ENCODE measurements at regions not wholly inside any gene's neighbourhood (a gene's known extent, or its start where the extent isn't known, plus 50 kb on each side); places are given as distances from the start of the nearest gene placed in this dataset.
A peak's percentile ranks its signal among the peaks of the same experiment; 100 is the strongest.
"Not testable (repeated sequence)": the region's sequence is repeated elsewhere in the genome, so short reads cannot be mapped to it uniquely, and the experiment has no call there.

- WGBS, 2 donors = 53 to 79% methylated on average over 5 of the region's 5 CpGs
- no peak for DNase-seq
- intact Hi-C loops (cut with DNase I) = no loop called here
Observed at GRCh38 chr9:84517026-84517425, 152.5 kb upstream of the NTRK2 start.

DNA sequence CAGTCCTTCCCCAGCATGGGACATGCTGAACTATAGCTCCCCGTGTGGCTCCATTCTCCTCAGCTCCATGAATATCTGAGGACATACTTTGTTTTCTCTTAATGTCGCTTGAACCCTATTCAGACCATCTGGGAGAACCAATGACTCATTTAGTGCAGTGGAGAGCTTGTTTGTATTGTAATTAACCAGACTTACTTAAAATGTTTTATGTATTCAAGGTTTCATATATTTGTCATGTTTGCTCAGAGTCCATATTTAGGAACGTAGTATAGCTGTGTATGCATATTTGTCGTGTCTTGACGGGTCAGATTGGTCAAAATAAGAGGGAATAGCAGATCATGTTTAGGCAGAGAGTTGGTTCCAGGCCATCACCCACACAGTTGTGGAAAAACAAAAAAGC is 150.1 kb upstream of the NTRK2 start:
- Histone ChIP-seq H3K9me3 (peaks cover 0 to 11% (median 0%) of the 10 kb centered on the region in 3 donors), H3K36me3 (no peaks in the 10 kb centered on the region), H3K27ac (peak overlapping the region in 2 of 4 donors; percentile 19 to 46), H3K4me3 (no peak overlapping the region), H3K4me1 (peaks cover 0 to 26% (median 0%) of the 10 kb centered on the region in 3 donors), H3K27me3 (no peaks in the 10 kb centered on the region)
- WGBS, 2 donors = 27 to 55% methylated on average over 5 of the region's 5 CpGs
- DNase-seq = no peak
- peak in 1 of 6 experiments; percentile 12 for TF ChIP-seq CTCF (IDR thresholded peaks at IDR 0.05)
- no peak for TF ChIP-seq POLR2A (IDR thresholded peaks at IDR 0.05)
- intact Hi-C loops (cut with DNase I) = no loop called here

More at GRCh38 chr9:84517026-84517425, 152.5 kb upstream of the NTRK2 start:
- TF ChIP-seq CTCF (IDR thresholded peaks at IDR 0.05) = no peak
- TF ChIP-seq POLR2A (IDR thresholded peaks at IDR 0.05) = no peak
- H3K36me3 ChIP-seq = no peaks in the 10 kb centered on the region
- H3K27me3 ChIP-seq = no peaks in the 10 kb centered on the region
- H3K9me3 ChIP-seq = peaks cover 0 to 11% (median 0%) of the 10 kb centered on the region in 3 donors
- H3K27ac ChIP-seq = no peak overlapping the region
- peaks cover 0 to 40% (median 6%) of the 10 kb centered on the region in 3 donors for H3K4me1 ChIP-seq
- H3K4me3 ChIP-seq = no peak overlapping the region

DNA sequence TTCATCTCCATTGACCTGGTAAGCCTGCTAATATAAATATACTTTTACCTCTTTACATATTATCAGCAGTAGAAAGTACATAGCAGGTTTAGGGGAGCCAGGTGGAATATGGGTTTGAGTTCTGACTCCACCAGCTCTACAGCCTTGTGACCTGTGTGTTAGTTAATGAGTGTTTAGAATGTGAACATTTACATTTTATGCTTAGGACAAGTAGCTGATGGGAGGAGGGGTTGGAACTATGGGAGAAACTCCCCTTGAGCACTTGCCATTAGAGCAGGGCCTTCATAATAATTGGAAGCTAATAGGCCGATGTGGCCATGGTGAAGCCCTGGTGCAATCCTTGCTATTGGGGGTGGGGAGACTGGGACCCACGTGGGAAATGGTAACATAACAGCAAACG is 148.3 kb upstream of the NTRK2 start:
- intact Hi-C loops (cut with DNase I) = no loop called here
- H3K4me1 ChIP-seq = peaks cover 0 to 22% (median 0%) of the 10 kb centered on the region in 3 donors
- H3K27me3 ChIP-seq = no peaks in the 10 kb centered on the region
- H3K36me3 ChIP-seq = no peaks in the 10 kb centered on the region
- DNase-seq = no peak
- H3K4me3 ChIP-seq = no peak overlapping the region
- peaks cover 0 to 11% (median 0%) of the 10 kb centered on the region in 3 donors for H3K9me3 ChIP-seq
- TF ChIP-seq CTCF (IDR thresholded peaks at IDR 0.05) (no peak), POLR2A (IDR thresholded peaks at IDR 0.05) (no peak)
- no peak overlapping the region for H3K27ac ChIP-seq
- 74% methylated on average over 3 of the region's 3 CpGs for WGBS, 2 donors

DNA sequence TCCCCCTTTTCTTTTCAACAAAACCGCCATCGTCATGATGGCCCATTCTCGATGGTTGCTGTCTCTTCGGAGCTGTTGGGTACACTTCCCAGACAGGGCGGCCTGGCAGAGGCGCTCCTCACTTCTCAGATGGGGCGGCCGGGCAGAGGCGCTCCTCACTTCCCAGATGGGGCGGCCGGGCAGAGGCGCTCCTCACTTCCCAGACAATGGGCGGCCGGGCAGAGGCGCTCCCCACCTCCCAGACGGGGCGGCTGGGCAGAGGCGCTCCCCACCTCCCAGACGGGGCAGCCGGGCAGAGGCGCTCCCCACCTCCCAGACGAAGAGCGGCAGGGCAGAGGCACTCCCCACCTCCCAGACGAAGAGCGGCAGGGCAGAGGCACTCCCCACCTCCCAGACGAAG is 143.3 kb upstream of the NTRK2 start:
- H3K27ac ChIP-seq; H3K9me3 ChIP-seq; DNase-seq; H3K36me3 ChIP-seq; H3K27me3 ChIP-seq; intact Hi-C loops (cut with DNase I); H3K4me1 ChIP-seq; H3K4me3 ChIP-seq: not testable (repeated sequence)
- 90% methylated on average over 3 of the region's 26 CpGs; no CpG with 5 or more reads in 1 of the 2 donors for WGBS, 2 donors

DNA sequence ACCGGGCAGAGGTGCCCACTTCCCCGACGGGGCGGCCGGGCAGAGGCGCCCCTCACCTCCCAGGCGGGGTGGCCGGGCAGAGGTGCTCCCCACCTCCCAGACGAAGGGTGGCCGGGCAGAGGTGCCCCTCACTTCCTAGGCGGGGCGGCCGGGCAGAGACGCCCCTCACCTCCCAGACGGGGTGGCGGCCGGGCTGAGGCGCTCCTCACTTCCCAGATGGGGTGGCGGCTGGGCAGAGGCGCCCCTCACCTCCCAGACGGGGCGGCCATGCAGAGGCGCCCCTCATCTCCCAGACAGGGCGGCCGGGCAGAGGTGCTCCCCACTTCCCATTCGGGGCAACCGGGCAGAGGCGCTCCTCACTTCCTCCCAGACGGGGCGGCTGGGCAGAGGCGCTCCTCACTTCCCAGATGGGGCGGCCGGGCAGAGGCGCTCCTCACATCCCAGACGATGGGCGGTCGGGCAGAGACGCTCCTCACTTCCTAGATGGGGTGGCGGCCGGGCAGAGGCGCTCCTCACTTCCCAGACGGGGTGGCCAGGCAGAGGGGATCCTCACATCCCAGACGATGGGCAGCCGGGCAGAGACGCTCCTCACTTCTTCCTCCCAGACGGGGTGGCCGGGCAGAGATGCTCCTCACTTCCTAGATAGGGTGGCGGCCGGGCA is 142.3 kb upstream of the NTRK2 start:
- no CpG with 5 or more reads among the region's 49 CpGs for WGBS, 2 donors
- H3K27me3 ChIP-seq; DNase-seq; H3K4me1 ChIP-seq; H3K9me3 ChIP-seq; H3K36me3 ChIP-seq; intact Hi-C loops (cut with DNase I); H3K4me3 ChIP-seq; H3K27ac ChIP-seq: not testable (repeated sequence)

DNA sequence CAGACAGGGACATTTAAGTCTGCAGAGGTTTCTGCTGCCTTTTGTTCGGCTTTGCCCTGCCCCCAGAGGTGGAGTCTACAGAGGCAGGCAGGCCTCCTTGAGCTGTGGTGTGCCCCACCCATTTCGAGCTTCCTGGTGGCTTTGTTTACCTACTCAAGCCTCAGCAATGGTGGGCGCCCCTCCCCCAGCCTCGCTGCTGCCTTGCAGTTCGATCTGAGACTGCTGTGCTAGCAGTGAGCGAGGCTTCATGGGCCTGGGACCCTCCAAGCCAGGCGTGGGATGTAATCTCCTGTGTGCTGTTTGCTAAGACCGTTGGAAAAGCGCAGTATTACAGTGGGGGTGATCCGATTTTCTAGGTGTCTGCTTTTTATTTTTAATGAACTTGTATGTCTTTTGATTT is 133.6 kb upstream of the NTRK2 start:
- H3K4me3 ChIP-seq; DNase-seq; H3K4me1 ChIP-seq; H3K27me3 ChIP-seq; H3K36me3 ChIP-seq; H3K9me3 ChIP-seq; intact Hi-C loops (cut with DNase I); H3K27ac ChIP-seq: not testable (repeated sequence)
- 72 to 73% methylated on average over 7 to 9 of the region's 10 CpGs for WGBS, 2 donors

DNA sequence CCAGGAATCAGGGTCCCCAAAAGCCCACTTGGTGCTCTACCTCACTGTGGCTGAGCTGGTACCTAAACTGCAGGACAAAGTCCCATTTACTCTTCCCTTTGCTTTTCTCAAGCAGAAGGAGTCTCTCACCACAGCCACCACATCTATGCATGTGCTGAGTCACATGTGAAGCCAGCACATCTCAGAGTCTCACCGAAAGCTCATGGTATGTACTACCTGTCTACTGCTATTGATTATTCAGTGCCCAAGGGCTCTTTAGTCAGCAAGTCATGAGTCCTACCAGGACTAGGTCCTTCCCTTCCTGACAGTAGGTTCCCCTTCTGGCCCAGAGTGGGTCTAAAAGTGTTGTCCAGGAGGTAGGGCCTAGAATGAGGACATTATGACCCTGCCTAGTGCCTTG is 130.7 kb upstream of the NTRK2 start:
- intact Hi-C loops (cut with DNase I) = no loop called here
- Histone ChIP-seq H3K27me3 (no peaks in the 10 kb centered on the region), H3K27ac (no peak overlapping the region), H3K36me3 (no peaks in the 10 kb centered on the region), H3K9me3 (peaks cover 0 to 6% (median 0%) of the 10 kb centered on the region in 3 donors), H3K4me1 (no peaks in the 10 kb centered on the region), H3K4me3 (no peak overlapping the region)
- DNase-seq = no peak
- TF ChIP-seq CTCF (IDR thresholded peaks at IDR 0.05) (no peak), POLR2A (IDR thresholded peaks at IDR 0.05) (no peak)
- WGBS, 2 donors = 40 to 78% methylated on average over 1 of the region's 1 CpG

All from esophagus squamous epithelium (tissue), 5 donors.